K562 (cell line): ENCODE measurements at regions not wholly inside any gene's neighbourhood (a gene's known extent, or its start where the extent isn't known, plus 50 kb on each side); places are given as distances from the start of the nearest gene placed in this dataset.

Source experiments
- ATAC-seq: fragments of 200-7000 bp; cut with Tn5 transposase; 3 replicates; pipeline ENCODE4 v1.9.1; 2020; ENCODE audit warnings: moderate library complexity
- BruUV-seq: library from RNA; stranded (reverse); fragments of 400-500 nt; replicated peaks from 2 replicates; lab custom pipeline; 2021; lab: Mats Ljungman, UMichigan
- CTCF ChIA-PET: fragments of 300-600 bp; formaldehyde crosslinking; extraction: SDS; loops from one replicate; lab custom pipeline; 2021; ENCODE audit warnings: low intra/inter-chr PET ratio; lab: Yijun Ruan, JAX
- POLR2A ChIA-PET: fragments of 300-600, 350-650 bp; sonication (Branson Sonifier 250); formaldehyde crosslinking; extraction: SDS; loops from one replicate; lab custom pipeline; 2021; ENCODE audit warnings: antibody characterized with exemption, inconsistent platforms; lab: Yijun Ruan, JAX
- DNase-seq, 4 experiments: peaks; one replicate each; pipeline versions ENCODE4 v3.0.0 to v3.0.0-alpha.2; 2011 to 2018; ENCODE audit warnings: low spot score in 3 of 4, mixed read lengths in 3 of 4; ENCODE audit errors: extremely low read depth in 1 of 4
- FAIRE-seq: peaks from 2 replicates; lab custom pipeline; 2011; peaks lifted over from hg19 to GRCh38; lab: Jason Lieb, UNC
- H2AFZ ChIP-seq: 2 replicates; pipeline ENCODE4 v1.6.0; 2011; ENCODE audit warnings: low read depth, low read length, control low read depth, inconsistent platforms
- H3K27ac ChIP-seq: fragments of 200-600 bp; 3 replicates; pipeline ENCODE4 v1.8.0; 2011; ENCODE audit warnings: low read depth, mild to moderate bottlenecking, control low read depth, inconsistent platforms, low read length, moderate library complexity, mixed read lengths; ENCODE audit errors: extremely low read depth
- H3K27me3 ChIP-seq, 2 experiments: fragments of 300-600 bp in 1 of 2; 2 replicates in 1 of 2; 3 replicates in 1 of 2; pipeline versions ENCODE4 v1.6.0 to v1.8.0; 2011; ENCODE audit warnings: inconsistent platforms in 2 of 2, low read length in 2 of 2, mild to moderate bottlenecking in 1 of 2, mixed read lengths in 1 of 2, moderate library complexity in 1 of 2; ENCODE audit not compliant: control insufficient read depth in 2 of 2, insufficient read depth in 2 of 2
- H3K36me3 ChIP-seq: fragments of 300-600 bp; 3 replicates; pipeline ENCODE4 v1.8.0; 2011; ENCODE audit warnings: mild to moderate bottlenecking, low read length, inconsistent platforms; ENCODE audit not compliant: control insufficient read depth, insufficient read depth
- H3K4me1 ChIP-seq, 2 experiments: fragments of 200-600 bp in 1 of 2; replicated peaks in 1 of 2; 2 replicates in 1 of 2; 3 replicates in 1 of 2; pipeline versions ENCODE4 v1.5.1 to v1.8.0; 2011; ENCODE audit warnings: inconsistent platforms in 2 of 2, low read length in 2 of 2, mild to moderate bottlenecking in 1 of 2, mixed read lengths in 1 of 2, moderate library complexity in 1 of 2; ENCODE audit not compliant: control insufficient read depth in 2 of 2, insufficient read depth in 2 of 2
- H3K4me2 ChIP-seq: 2 replicates; pipeline ENCODE4 v1.6.1; 2011; ENCODE audit warnings: low read length, control low read depth, inconsistent platforms, mixed read lengths; ENCODE audit not compliant: insufficient read depth
- H3K4me3 ChIP-seq: fragments of 200-600 bp; sonication (generic), shearing (Covaris generic); 2 replicates; pipeline ENCODE4 v1.5.1; 2016; ENCODE audit warnings: control low read depth, inconsistent platforms
- H3K79me2 ChIP-seq: fragments of 200-600 bp; 3 replicates; pipeline ENCODE4 v1.8.0; 2011; ENCODE audit warnings: low read length, inconsistent platforms; ENCODE audit not compliant: control insufficient read depth, insufficient read depth
- H3K9ac ChIP-seq, 2 experiments: 2 replicates each; pipeline versions ENCODE4 v1.6.0 to v1.6.1; 2011; ENCODE audit warnings: low read depth in 2 of 2, low read length in 2 of 2, control low read depth in 1 of 2, inconsistent platforms in 1 of 2, mild to moderate bottlenecking in 1 of 2, mixed read lengths in 1 of 2; ENCODE audit not compliant: insufficient read depth in 1 of 2
- H3K9me1 ChIP-seq: one replicate; pipeline ENCODE4 v1.6.0; 2011; ENCODE audit warnings: inconsistent platforms, mild to moderate bottlenecking, low read length, moderate library complexity; ENCODE audit not compliant: control insufficient read depth, insufficient read depth
- H3K9me3 ChIP-seq: replicated peaks from 2 replicates; pipeline ENCODE4 v1.5.1; 2011; ENCODE audit warnings: low read depth, low read length, inconsistent platforms; ENCODE audit not compliant: control insufficient read depth, insufficient read depth
- H4K20me1 ChIP-seq: replicated peaks from 2 replicates; pipeline ENCODE4 v1.6.1; 2011; ENCODE audit warnings: low read length, inconsistent platforms, mixed read lengths; ENCODE audit not compliant: control insufficient read depth, insufficient read depth
- JUND ChIP-seq, 2 experiments: IDR thresholded peaks; 2 replicates in 1 of 2; 3 replicates in 1 of 2; pipeline ENCODE4 v1.6.1; 2011; ENCODE audit warnings: borderline replicate concordance in 2 of 2, low read depth in 2 of 2, low read length in 2 of 2, improper control_type of control experiment in 1 of 2, missing biosample characterization in 1 of 2, missing genetic modification characterization in 1 of 2, missing genetic modification reagents in 1 of 2
- KLF6 ChIP-seq: fragments of 250-450 bp; sonication (Bioruptor Pico); IDR thresholded peaks from 2 replicates; pipeline ENCODE4 v1.4.0; 2020; ENCODE audit warnings: mild to moderate bottlenecking, moderate library complexity, borderline replicate concordance
- MBD2 ChIP-seq: sonication (generic); IDR thresholded peaks from 2 replicates; pipeline ENCODE4 v1.6.1; 2016; ENCODE audit warnings: low read depth, borderline replicate concordance
- NR1H2 ChIP-seq: sonication (generic); formaldehyde crosslinking; IDR thresholded peaks from 2 replicates; pipeline ENCODE4 v1.4.0; 2020; ENCODE audit warnings: mild to moderate bottlenecking, missing genetic modification reagents
- SIN3A ChIP-seq, 2 experiments: fragments of 150-350 bp in 1 of 2; IDR thresholded peaks; 2 replicates each; pipeline ENCODE4 v1.6.1; 2011 to 2016; ENCODE audit warnings: borderline replicate concordance in 2 of 2, low read depth in 2 of 2, low read length in 2 of 2, mild to moderate bottlenecking in 2 of 2, moderate library complexity in 2 of 2; ENCODE audit not compliant: control insufficient read depth in 1 of 2
- STAG1 ChIP-seq: sonication (generic); formaldehyde crosslinking; IDR thresholded peaks from 2 replicates; pipeline ENCODE4 v1.5.0; 2020; ENCODE audit warnings: missing genetic modification reagents, borderline replicate concordance
- TAL1 ChIP-seq: fragments of 450-650 bp; IDR thresholded peaks from 2 replicates; pipeline ENCODE4 v1.6.1; 2016; ENCODE audit warnings: mild to moderate bottlenecking
- ZNF232 ChIP-seq: sonication (generic); formaldehyde crosslinking; IDR thresholded peaks from 2 replicates; pipeline ENCODE4 v1.8.0; 2022; ENCODE audit warnings: mild to moderate bottlenecking, missing genetic modification reagents
- ZNF77 ChIP-seq: fragments of 250-450 bp; sonication (Bioruptor Pico); IDR thresholded peaks from 2 replicates; pipeline ENCODE4 v1.5.0; 2020
- WGBS: fragments of 100-300 bp; shearing (Covaris generic); methylation state at CpG from one replicate; pipeline ENCODE4 v1.1.6; 2016; ENCODE audit warnings: low coverage, mixed read lengths; ENCODE audit not compliant: insufficient coverage; ENCODE audit errors: missing lambda C conversion rate; 5-methylcytosine and 5-hydroxymethylcytosine counted together
- in situ Hi-C: fragments of 300-500 bp; cut with MboI; formaldehyde crosslinking; loops from 4 replicates; pipeline ENCODE4 v1.15.0; 2018; ENCODE audit warnings: inconsistent platforms, mixed read lengths
- intact Hi-C: fragments of 100-400 bp; cut with micrococcal nuclease; formaldehyde crosslinking; loops from 2 replicates; pipeline ENCODE4 v1.14.2; 2022
- TF ChIP-seq, protein P1 (sequence below), 2 experiments: fragments of 450-650 bp in 1 of 2; IDR thresholded peaks; 2 replicates each; pipeline ENCODE4 v1.6.1; 2011 to 2017; ENCODE audit warnings: low read depth in 2 of 2, antibody characterized with exemption in 1 of 2, borderline replicate concordance in 1 of 2, low read length in 1 of 2, mild to moderate bottlenecking in 1 of 2, mixed read lengths in 1 of 2; ENCODE audit not compliant: control insufficient read depth in 1 of 2

DNA sequence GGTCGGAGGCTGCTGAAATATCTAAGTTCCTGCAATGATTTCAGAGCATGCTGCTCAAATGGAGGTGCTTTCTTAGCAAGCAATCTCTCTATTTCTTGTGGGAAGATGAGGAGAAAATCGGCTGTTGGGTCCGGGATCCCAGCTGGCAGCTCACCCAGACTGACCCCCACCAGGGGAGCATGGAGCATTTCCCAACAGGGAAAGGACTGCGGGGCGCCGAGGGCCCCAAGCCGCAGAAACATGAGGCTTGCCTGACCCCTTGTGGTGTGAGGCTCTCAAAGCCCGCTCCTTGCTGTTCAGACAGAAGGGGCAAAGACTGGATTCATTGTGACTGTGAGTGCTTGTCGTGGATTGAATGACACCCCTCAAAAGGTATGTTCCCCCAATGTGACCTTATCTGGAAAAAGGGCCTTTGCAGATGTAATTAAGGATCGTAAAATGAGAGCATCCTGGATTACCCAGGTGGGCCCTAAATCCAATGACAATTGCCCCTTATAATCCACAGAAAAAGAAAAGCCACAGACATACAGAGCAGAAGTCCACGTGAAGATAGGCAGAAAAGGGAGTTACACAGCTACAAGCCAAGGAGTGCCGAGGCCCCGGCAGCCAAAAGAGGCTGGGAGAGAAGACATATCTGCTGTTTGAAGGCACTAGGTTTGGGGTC lies 116.3 kb upstream of the VASH1 start (continued):
- TF ChIP-seq JUND (IDR thresholded peaks at IDR 0.05; ENCODE audit: borderline replicate concordance, low read depth, low read length), result no peak
- TF ChIP-seq JUND (tag; IDR thresholded peaks at IDR 0.05; ENCODE audit: borderline replicate concordance, low read depth, low read length), result no peak

- ATAC-seq, result peak; percentile 93
- Histone ChIP-seq H4K20me1 (no peaks in the 10 kb centered on the region; the same call in 1 of the 2 replicates), H3K4me1 (no peaks in the 10 kb centered on the region), H3K9ac (no peak overlapping the region), H3K27me3 (peaks cover 6 to 31% of the 10 kb centered on the region in 2 experiments; a peak in 3 of 5 replicates), H3K36me3 (no peaks in the 10 kb centered on the region), H2AFZ (no peak overlapping the region), H3K4me2 (no peak overlapping the region), H3K9me3 (no peaks in the 10 kb centered on the region), H3K9me1 (no peaks in the 10 kb centered on the region), H3K27ac (no peak overlapping the region), H3K79me2 (no peaks in the 10 kb centered on the region), H3K4me3 (no peak overlapping the region)
- WGBS, result 2% methylated on average over 7 of the region's 7 CpGs
- FAIRE-seq, result peak; percentile 89
- intact Hi-C loops, result loop anchor here (1.0 to 10.0 kb wide), 4 partner anchors 133 to 933 kb away; no protein-coding TSS in a partner anchor
- in situ Hi-C loops, result no loop called here
- ChIA-PET CTCF (interaction anchor here (2.9 kb wide), 1 partner anchor 597 kb away, joined by 8 read pairs; no protein-coding TSS in a partner anchor), POLR2A (no interaction called here)
- BruUV-seq, result no TSS peak
- peak; percentile 53 to 61 (median 54) for DNase-seq
- TF ChIP-seq NR1H2 (CRISPR knock-in tag) (no peak), TAL1 (no peak), ZNF77 (no peak), ZNF232 (no peak), MBD2 (no peak), SIN3A (IDR thresholded peaks at IDR 0.05; ENCODE audit: borderline replicate concordance in 2 of 2, control insufficient read depth in 1 of 2, low read depth in 2 of 2, low read length in 2 of 2) (no peak), STAG1 (CRISPR knock-in tag) (peak; percentile 41; the same call in 1 of the 2 replicates), KLF6 (CRISPR knock-in tag) (no peak)
- TF ChIP-seq, protein P1, sequence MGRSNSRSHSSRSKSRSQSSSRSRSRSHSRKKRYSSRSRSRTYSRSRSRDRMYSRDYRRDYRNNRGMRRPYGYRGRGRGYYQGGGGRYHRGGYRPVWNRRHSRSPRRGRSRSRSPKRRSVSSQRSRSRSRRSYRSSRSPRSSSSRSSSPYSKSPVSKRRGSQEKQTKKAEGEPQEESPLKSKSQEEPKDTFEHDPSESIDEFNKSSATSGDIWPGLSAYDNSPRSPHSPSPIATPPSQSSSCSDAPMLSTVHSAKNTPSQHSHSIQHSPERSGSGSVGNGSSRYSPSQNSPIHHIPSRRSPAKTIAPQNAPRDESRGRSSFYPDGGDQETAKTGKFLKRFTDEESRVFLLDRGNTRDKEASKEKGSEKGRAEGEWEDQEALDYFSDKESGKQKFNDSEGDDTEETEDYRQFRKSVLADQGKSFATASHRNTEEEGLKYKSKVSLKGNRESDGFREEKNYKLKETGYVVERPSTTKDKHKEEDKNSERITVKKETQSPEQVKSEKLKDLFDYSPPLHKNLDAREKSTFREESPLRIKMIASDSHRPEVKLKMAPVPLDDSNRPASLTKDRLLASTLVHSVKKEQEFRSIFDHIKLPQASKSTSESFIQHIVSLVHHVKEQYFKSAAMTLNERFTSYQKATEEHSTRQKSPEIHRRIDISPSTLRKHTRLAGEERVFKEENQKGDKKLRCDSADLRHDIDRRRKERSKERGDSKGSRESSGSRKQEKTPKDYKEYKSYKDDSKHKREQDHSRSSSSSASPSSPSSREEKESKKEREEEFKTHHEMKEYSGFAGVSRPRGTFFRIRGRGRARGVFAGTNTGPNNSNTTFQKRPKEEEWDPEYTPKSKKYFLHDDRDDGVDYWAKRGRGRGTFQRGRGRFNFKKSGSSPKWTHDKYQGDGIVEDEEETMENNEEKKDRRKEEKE (IDR thresholded peaks at IDR 0.05; ENCODE audit: borderline replicate concordance in 1 of 2, control insufficient read depth in 1 of 2, low read depth in 2 of 2, low read length in 1 of 2), result no peak
These were observed 113.5 kb upstream of the VASH1 start for GRCh38 chr14:76647697-76648298.
